ENCODE measurements at regions not wholly inside any gene's neighbourhood (a gene's known extent, or its start where the extent isn't known, plus 50 kb on each side); places are given as distances from the start of the nearest gene placed in this dataset.

DNA sequence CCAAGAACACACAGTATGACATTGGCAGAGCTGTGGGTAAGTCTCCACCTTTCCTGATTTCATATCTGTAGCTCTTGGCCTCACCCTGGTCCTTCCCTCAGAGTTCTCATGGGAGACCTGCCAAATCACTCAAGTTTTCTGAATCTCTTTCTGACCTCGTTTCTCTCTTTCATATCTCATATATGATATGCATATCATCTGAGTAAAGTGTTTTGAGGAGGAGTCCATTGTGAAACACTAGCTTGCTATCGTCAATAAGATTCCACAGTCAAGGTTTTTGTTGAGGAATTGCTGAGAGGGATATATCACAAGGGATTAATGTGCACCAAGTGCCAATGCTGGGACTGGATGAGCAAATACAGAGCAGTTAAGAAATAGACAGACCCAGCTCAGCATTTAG, 739.2 kb downstream of the BRINP1 start:
- Histone ChIP-seq H3K27me3 (ENCODE audit: low read depth, low read length) (no peaks in the 10 kb centered on the region), H3K27ac (ENCODE audit: low read length) (no peak overlapping the region)

DNA sequence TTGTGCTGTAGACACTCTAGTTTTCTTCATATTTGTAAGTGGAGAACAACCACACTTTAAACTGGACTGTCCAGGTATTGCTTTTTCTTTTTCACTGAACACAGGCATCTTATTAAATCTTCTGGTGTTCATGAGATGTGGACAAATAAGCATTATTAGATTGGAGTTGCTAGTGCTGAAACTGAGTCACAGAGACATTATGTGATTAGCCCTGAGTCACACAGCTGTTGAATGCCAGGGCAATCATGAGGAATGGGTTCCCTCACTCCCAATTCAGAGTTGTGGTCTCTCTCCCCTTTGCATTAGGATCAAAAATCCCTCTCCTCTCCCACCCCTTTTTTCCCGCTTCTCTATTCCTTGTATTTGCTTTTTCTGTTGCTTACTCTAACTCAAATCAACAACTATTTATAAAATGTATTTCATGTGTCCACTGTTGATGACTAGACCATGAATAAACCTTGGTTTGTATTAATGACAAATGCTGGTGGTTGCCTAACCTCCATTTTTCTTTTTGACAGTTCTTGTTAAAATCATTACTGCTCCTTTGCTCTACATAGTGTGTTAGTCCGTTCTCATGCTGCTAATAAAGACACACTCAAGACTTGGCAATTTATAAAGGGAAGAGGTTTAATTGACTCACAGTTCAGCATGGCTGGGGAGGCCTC, 738.2 kb downstream of the BRINP1 start:
- peaks cover 4 to 9% of the 10 kb centered on the region in 2 donors for H3K9me3 ChIP-seq (ENCODE audit: control insufficient read depth in 1 of 2, low read length in 2 of 2)
- no peaks in the 10 kb centered on the region for H3K36me3 ChIP-seq (ENCODE audit: control insufficient read depth in 1 of 2, insufficient read depth in 2 of 2, low read length in 2 of 2)

More for the DNA sequence above, 739.2 kb downstream of the BRINP1 start:
- peaks cover 4 to 7% of the 10 kb centered on the region in 2 donors for H3K9me3 ChIP-seq (ENCODE audit: control insufficient read depth in 1 of 2, low read length in 2 of 2)
- H3K4me3 ChIP-seq (ENCODE audit: low read depth in 1 of 2, low read length in 2 of 2), result no peak overlapping the region
- no peaks in the 10 kb centered on the region for H3K36me3 ChIP-seq (ENCODE audit: control insufficient read depth in 1 of 2, insufficient read depth in 2 of 2, low read length in 2 of 2)
- H3K4me1 ChIP-seq (ENCODE audit: control insufficient read depth in 1 of 2, insufficient read depth in 2 of 2, low read length in 2 of 2), result no peaks in the 10 kb centered on the region

DNA sequence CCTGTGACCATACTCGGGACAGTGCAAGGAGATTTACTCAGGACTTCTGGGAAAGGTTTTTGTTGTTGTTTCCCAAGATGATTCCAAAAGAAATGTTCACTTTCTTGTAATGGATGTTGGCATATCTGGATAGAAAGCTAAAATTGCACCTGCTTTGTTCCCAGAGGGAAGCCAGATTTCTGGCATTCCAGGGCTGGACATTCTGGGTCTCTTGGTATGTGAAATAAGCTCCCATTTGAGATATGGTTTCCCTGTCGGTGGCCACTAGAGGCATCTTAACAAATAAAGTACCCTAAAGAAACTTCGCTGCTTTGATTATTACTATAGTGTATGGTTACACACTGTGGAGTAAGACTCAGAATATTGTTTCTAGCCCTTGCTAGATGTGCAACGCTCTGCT, 737.3 kb downstream of the BRINP1 start:
- Histone ChIP-seq H3K4me1 (ENCODE audit: control insufficient read depth in 1 of 2, insufficient read depth in 2 of 2, low read length in 2 of 2) (no peaks in the 10 kb centered on the region), H3K27ac (ENCODE audit: low read length) (no peak overlapping the region), H3K27me3 (ENCODE audit: low read depth, low read length) (no peaks in the 10 kb centered on the region), H3K36me3 (ENCODE audit: control insufficient read depth in 1 of 2, insufficient read depth in 2 of 2, low read length in 2 of 2) (no peaks in the 10 kb centered on the region), H3K4me3 (ENCODE audit: low read depth in 1 of 2, low read length in 2 of 2) (no peak overlapping the region), H3K9me3 (ENCODE audit: control insufficient read depth in 1 of 2, low read length in 2 of 2) (peaks cover 4 to 9% of the 10 kb centered on the region in 2 donors)

More for the DNA sequence above, 738.2 kb downstream of the BRINP1 start:
- Histone ChIP-seq H3K27ac (ENCODE audit: low read length) (no peak overlapping the region), H3K27me3 (ENCODE audit: low read depth, low read length) (no peaks in the 10 kb centered on the region), H3K4me3 (ENCODE audit: low read depth in 1 of 2, low read length in 2 of 2) (no peak overlapping the region), H3K4me1 (ENCODE audit: control insufficient read depth in 1 of 2, insufficient read depth in 2 of 2, low read length in 2 of 2) (no peaks in the 10 kb centered on the region)

DNA sequence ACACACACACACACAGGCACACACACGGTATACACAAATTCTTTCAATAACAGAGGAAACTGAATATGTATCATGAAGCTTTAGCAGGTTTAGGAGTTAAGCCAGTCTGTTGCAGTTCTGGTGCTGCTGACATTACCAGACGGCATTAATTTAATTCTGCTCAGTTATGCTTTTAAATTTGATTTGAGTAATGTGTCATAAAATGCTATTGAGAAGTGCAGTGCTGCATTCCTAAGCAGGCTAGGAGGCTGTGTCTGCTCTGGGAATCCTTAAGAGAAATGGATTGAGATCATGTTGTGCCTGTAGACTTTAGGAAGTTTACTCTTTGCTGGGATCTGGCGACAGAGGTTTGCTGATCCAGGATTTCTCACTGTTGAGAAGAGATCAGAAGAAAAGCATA, 733.8 kb downstream of the BRINP1 start:
- H3K9me3 ChIP-seq (ENCODE audit: control insufficient read depth in 1 of 2, low read length in 2 of 2), result peaks cover 4 to 12% of the 10 kb centered on the region in 2 donors
- H3K27ac ChIP-seq (ENCODE audit: low read length), result no peak overlapping the region
- no peaks in the 10 kb centered on the region for H3K4me1 ChIP-seq (ENCODE audit: control insufficient read depth in 1 of 2, insufficient read depth in 2 of 2, low read length in 2 of 2)
- H3K4me3 ChIP-seq (ENCODE audit: low read depth in 1 of 2, low read length in 2 of 2), result no peak overlapping the region
- H3K36me3 ChIP-seq (ENCODE audit: control insufficient read depth in 1 of 2, insufficient read depth in 2 of 2, low read length in 2 of 2), result no peaks in the 10 kb centered on the region
- H3K27me3 ChIP-seq (ENCODE audit: low read depth, low read length), result no peaks in the 10 kb centered on the region

DNA sequence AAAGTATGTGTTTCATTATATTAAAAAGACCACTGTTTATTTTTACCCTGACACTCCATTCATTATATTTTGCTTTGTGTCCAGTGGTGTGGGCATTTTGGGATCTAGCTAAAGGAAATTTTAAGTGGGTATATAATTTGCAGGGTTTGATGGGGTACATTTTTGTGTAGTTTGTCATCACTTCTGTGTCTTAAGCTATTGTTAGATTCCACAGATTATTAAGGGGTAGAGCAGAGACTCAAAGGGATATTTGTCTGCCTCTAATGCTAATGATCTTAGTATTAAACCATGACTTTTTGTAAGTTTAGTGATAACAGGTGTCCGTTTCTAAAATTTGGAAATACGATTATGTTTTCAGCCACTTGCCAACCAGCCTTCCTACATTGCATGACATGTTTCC, 731.6 kb downstream of the BRINP1 start:
- Histone ChIP-seq H3K27me3 (ENCODE audit: low read depth, low read length) (no peaks in the 10 kb centered on the region), H3K4me3 (ENCODE audit: low read depth in 1 of 2, low read length in 2 of 2) (no peak overlapping the region), H3K27ac (ENCODE audit: low read length) (no peak overlapping the region), H3K36me3 (ENCODE audit: control insufficient read depth in 1 of 2, insufficient read depth in 2 of 2, low read length in 2 of 2) (no peaks in the 10 kb centered on the region), H3K4me1 (ENCODE audit: control insufficient read depth in 1 of 2, insufficient read depth in 2 of 2, low read length in 2 of 2) (no peaks in the 10 kb centered on the region), H3K9me3 (ENCODE audit: control insufficient read depth in 1 of 2, low read length in 2 of 2) (peaks cover 4 to 12% of the 10 kb centered on the region in 2 donors)

DNA sequence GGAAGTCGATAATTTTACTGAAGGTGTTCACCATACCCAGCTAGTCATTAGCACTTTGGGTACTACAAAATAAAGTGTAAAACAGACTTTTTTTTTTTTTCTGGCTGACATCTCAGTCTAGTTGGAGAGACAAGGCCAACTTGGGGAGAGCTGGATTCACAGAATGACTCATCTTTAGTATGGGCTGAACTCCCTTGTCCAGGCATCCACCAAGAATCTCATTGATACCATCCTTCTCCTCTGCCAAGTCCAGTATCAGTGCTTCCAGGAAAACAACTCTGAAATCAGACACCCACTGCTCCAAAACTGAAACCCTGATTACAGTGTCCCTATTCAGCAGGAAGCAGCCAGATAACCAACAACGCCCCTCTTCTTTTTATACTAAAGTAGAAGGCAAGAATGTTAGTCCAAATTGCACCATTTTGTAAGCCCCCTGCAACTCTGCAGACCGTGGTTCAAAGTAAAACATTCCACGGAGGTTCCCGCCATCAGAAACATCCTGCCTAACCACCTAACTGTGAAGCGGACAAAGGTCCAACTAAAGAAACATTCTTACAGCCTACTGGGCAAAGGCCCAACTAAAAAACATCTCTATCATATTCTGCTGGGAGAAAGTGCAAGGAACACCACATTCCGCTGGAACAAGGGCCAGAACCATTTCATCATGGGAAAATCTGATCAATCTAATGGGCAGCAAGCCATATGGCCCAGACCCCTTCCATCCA, 728.2 kb downstream of the BRINP1 start:
- Histone ChIP-seq H3K4me3 (ENCODE audit: low read depth in 1 of 2, low read length in 2 of 2) (no peak overlapping the region), H3K27ac (ENCODE audit: low read length) (no peak overlapping the region), H3K27me3 (ENCODE audit: low read depth, low read length) (no peaks in the 10 kb centered on the region), H3K9me3 (ENCODE audit: control insufficient read depth in 1 of 2, low read length in 2 of 2) (peaks cover 0 to 7% of the 10 kb centered on the region in 2 donors), H3K36me3 (ENCODE audit: control insufficient read depth in 1 of 2, insufficient read depth in 2 of 2, low read length in 2 of 2) (no peaks in the 10 kb centered on the region), H3K4me1 (ENCODE audit: control insufficient read depth in 1 of 2, insufficient read depth in 2 of 2, low read length in 2 of 2) (no peaks in the 10 kb centered on the region)

DNA sequence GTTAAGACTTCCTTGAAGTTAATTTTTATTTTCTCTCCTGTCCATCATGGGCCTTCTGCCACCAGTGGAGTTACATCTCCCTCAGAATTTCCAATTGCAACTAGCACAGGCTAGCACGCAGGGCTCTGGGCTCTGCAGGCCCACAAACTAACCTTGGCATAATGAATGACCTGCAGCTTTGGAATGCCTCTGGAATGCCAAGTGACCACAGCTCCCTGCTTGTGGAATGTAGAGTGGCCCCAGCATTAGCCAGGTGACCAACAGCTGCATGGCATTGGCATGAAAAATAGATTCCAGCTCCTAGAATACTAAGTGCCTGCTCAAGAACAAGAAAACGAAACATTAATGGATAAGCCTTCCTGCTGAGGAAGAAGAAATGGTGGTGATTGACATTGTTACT, 726.1 kb downstream of the BRINP1 start:
- Histone ChIP-seq H3K27ac (ENCODE audit: low read length) (no peak overlapping the region), H3K9me3 (ENCODE audit: control insufficient read depth in 1 of 2, low read length in 2 of 2) (peaks cover 0 to 20% of the 10 kb centered on the region in 2 donors), H3K36me3 (ENCODE audit: control insufficient read depth in 1 of 2, insufficient read depth in 2 of 2, low read length in 2 of 2) (no peaks in the 10 kb centered on the region), H3K27me3 (ENCODE audit: low read depth, low read length) (no peaks in the 10 kb centered on the region), H3K4me1 (ENCODE audit: control insufficient read depth in 1 of 2, insufficient read depth in 2 of 2, low read length in 2 of 2) (no peaks in the 10 kb centered on the region), H3K4me3 (ENCODE audit: low read depth in 1 of 2, low read length in 2 of 2) (no peak overlapping the region)

DNA sequence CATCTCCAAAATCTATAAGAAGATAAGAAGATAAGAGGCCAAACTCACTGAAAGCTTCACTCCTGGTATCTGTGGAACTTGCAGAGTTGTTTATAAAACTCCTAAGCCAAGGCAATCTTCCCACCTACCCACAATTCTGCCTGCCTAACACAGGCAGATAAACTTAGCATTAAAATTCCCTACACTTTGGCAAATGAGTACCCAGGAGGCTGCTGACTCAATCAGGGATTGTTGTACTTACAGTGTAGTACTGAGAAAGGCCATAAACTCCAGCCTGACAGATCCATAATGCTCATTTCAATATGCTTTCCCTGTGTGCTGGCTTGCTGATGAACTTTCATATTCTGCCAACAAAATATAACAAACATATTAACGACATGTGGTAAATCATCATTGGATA, 725.2 kb downstream of the BRINP1 start:
- no peak overlapping the region for H3K4me3 ChIP-seq (ENCODE audit: low read depth in 1 of 2, low read length in 2 of 2)
- H3K36me3 ChIP-seq (ENCODE audit: control insufficient read depth in 1 of 2, insufficient read depth in 2 of 2, low read length in 2 of 2), result no peaks in the 10 kb centered on the region
- H3K27ac ChIP-seq (ENCODE audit: low read length), result no peak overlapping the region
- H3K9me3 ChIP-seq (ENCODE audit: control insufficient read depth in 1 of 2, low read length in 2 of 2), result peaks cover 0 to 17% of the 10 kb centered on the region in 2 donors
- H3K27me3 ChIP-seq (ENCODE audit: low read depth, low read length), result no peaks in the 10 kb centered on the region
- H3K4me1 ChIP-seq (ENCODE audit: control insufficient read depth in 1 of 2, insufficient read depth in 2 of 2, low read length in 2 of 2), result no peaks in the 10 kb centered on the region

DNA sequence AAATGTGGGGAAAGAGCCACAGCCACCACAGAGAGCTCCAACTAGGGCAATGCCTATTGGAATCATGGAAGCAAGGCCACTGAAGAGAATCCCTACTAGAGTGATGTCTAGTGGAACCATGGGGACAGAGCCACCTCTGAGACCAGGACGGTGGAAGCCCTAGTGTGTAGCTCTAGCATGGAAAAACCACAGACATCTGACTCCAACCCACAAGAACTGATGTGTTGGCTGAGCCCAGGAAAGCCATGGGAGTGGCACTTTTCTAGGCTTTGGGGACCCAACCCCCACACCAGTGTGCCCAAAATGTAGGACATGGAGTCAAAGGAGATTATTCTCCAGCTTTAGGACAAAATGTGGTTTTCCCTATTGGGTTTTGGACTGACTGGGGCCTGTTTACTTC, 721.9 kb downstream of the BRINP1 start:
- no peak overlapping the region for H3K27ac ChIP-seq (ENCODE audit: low read length)
- H3K4me1 ChIP-seq (ENCODE audit: control insufficient read depth in 1 of 2, insufficient read depth in 2 of 2, low read length in 2 of 2), result no peaks in the 10 kb centered on the region
- H3K27me3 ChIP-seq (ENCODE audit: low read depth, low read length), result no peaks in the 10 kb centered on the region
- H3K4me3 ChIP-seq (ENCODE audit: low read depth in 1 of 2, low read length in 2 of 2), result no peak overlapping the region
- H3K36me3 ChIP-seq (ENCODE audit: control insufficient read depth in 1 of 2, insufficient read depth in 2 of 2, low read length in 2 of 2), result no peaks in the 10 kb centered on the region
- H3K9me3 ChIP-seq (ENCODE audit: control insufficient read depth in 1 of 2, low read length in 2 of 2), result peaks cover 0 to 17% of the 10 kb centered on the region in 2 donors

DNA sequence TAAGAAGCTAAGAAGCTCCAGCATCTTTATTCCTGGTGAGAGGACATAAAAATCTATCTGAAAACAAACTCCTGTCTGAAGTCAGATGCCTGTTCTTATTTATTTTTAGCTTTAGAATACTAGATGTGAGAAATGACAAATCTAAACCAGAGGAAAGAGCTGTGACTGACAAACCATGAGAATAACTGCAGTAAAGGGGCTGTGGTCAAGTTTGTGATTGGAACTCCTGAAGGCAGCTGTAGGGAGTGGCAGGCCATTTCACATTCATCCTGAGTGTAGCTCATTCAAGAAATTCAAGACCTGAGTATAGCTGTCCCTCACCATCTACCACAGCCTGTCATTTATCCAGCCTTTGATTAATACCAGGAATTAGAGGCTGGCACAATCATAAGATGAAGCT, 718.8 kb downstream of the BRINP1 start:
- Histone ChIP-seq H3K27me3 (ENCODE audit: low read depth, low read length) (no peaks in the 10 kb centered on the region), H3K4me1 (ENCODE audit: control insufficient read depth in 1 of 2, insufficient read depth in 2 of 2, low read length in 2 of 2) (no peaks in the 10 kb centered on the region), H3K27ac (ENCODE audit: low read length) (no peak overlapping the region), H3K9me3 (ENCODE audit: control insufficient read depth in 1 of 2, low read length in 2 of 2) (peaks cover 0 to 17% of the 10 kb centered on the region in 2 donors), H3K36me3 (ENCODE audit: control insufficient read depth in 1 of 2, insufficient read depth in 2 of 2, low read length in 2 of 2) (no peaks in the 10 kb centered on the region), H3K4me3 (ENCODE audit: low read depth in 1 of 2, low read length in 2 of 2) (no peak overlapping the region)

DNA sequence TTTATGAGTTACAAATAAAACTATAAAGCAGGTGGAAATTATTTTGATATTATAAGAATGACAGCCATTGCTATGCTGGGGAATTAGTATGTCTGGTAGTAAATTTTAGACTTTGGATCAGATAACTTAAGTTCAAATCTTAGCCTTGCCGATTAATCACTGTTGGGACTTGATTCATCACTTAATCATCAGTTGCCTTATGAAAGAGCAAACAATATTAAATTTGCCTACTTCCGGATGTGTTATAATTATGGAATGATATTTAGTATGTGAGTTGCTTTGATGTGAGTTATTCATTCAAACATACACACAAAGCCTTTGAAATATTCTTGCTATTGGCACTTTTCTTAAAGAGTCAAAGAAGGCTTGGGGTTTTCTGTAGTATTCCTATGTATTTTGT, 717.7 kb downstream of the BRINP1 start:
- Histone ChIP-seq H3K36me3 (ENCODE audit: control insufficient read depth in 1 of 2, insufficient read depth in 2 of 2, low read length in 2 of 2) (no peaks in the 10 kb centered on the region), H3K27me3 (ENCODE audit: low read depth, low read length) (no peaks in the 10 kb centered on the region), H3K4me1 (ENCODE audit: control insufficient read depth in 1 of 2, insufficient read depth in 2 of 2, low read length in 2 of 2) (no peaks in the 10 kb centered on the region), H3K9me3 (ENCODE audit: control insufficient read depth in 1 of 2, low read length in 2 of 2) (peaks cover 0 to 9% of the 10 kb centered on the region in 2 donors), H3K4me3 (ENCODE audit: low read depth in 1 of 2, low read length in 2 of 2) (no peak overlapping the region), H3K27ac (ENCODE audit: low read length) (no peak overlapping the region)

All from muscle layer of duodenum (tissue), 2 donors.